Activated naive CD8-positive, alpha-beta T cell treated with anti-CD3 and anti-CD28 coated beads, Interleukin-2, amount 50 U/mL, for 16 hours (primary cell): ENCODE measurements at regions not wholly inside any gene's neighbourhood (a gene's known extent, or its start where the extent isn't known, plus 50 kb on each side); places are given as distances from the start of the nearest gene placed in this dataset.

Experiments used
- DNase-seq: peaks from one replicate; pipeline ENCODE4 v3.0.0-alpha.2; 2020; ENCODE audit warnings: low read depth, low spot score

- no peak for DNase-seq
These were observed 204.4 kb downstream of the RPS29 start for GRCh38 chr14:49381778-49382177.

GRCh38 chr14:49367696-49368095 lies 218.5 kb downstream of the RPS29 start:
- no peak for DNase-seq

- no peak for DNase-seq
These were observed 219.8 kb downstream of the RPS29 start for GRCh38 chr14:49366416-49366815.

GRCh38 chr14:49364752-49365117 lies 221.4 kb downstream of the RPS29 start:
- DNase-seq, result no peak

GRCh38 chr14:49363821-49364751 lies 222.1 kb downstream of the RPS29 start:
- no peak for DNase-seq

- no peak for DNase-seq
These were observed 223.3 kb downstream of the RPS29 start for GRCh38 chr14:49362916-49363315.

GRCh38 chr14:49339130-49339529 lies 247.1 kb downstream of the RPS29 start:
- DNase-seq, result no peak

- no peak for DNase-seq
These were observed 266.4 kb downstream of the RPS29 start for GRCh38 chr14:49319810-49320209.

- DNase-seq, result no peak
These were observed 270.6 kb downstream of the RPS29 start for GRCh38 chr14:49315570-49315969.

GRCh38 chr14:49314737-49315136 lies 271.4 kb downstream of the RPS29 start:
- DNase-seq, result no peak

- DNase-seq, result no peak
These were observed 273.1 kb downstream of the RPS29 start for GRCh38 chr14:49313108-49313507.

- DNase-seq, result no peak
These were observed 275.9 kb downstream of the RPS29 start for GRCh38 chr14:49310298-49310697.

GRCh38 chr14:49306152-49306751 lies 279.9 kb downstream of the RPS29 start:
- DNase-seq, result no peak

GRCh38 chr14:49303946-49304516 lies 282.1 kb downstream of the RPS29 start:
- DNase-seq, result no peak

- no peak for DNase-seq
These were observed 289.1 kb downstream of the RPS29 start for GRCh38 chr14:49297102-49297501.

- DNase-seq, result no peak
These were observed 291.5 kb downstream of the RPS29 start for GRCh38 chr14:49294621-49295148.

GRCh38 chr14:49287004-49287403 lies 299.2 kb downstream of the RPS29 start:
- DNase-seq, result no peak

GRCh38 chr14:49286257-49286983 lies 299.8 kb downstream of the RPS29 start:
- DNase-seq, result no peak

GRCh38 chr14:49280566-49280965 lies 305.6 kb downstream of the RPS29 start:
- DNase-seq, result no peak

- DNase-seq, result no peak
These were observed 335.7 kb downstream of the RPS29 start for GRCh38 chr14:49250517-49250916.

- DNase-seq, result no peak
These were observed 336.1 kb downstream of the RPS29 start for GRCh38 chr14:49250109-49250508.

GRCh38 chr14:49249022-49249421 lies 337.2 kb downstream of the RPS29 start:
- no peak for DNase-seq
